CD4-positive, alpha-beta T cell (primary cell): ENCODE measurements at regions not wholly inside any gene's neighbourhood (a gene's known extent, or its start where the extent isn't known, plus 50 kb on each side); places are given as distances from the start of the nearest gene placed in this dataset.

Source experiments
- ATAC-seq: fragments of 200-7000 bp; cut with Tn5 transposase; one replicate; pipeline ENCODE4 v1.10.0; 2022; ENCODE audit warnings: mild to moderate bottlenecking; ENCODE audit not compliant: poor library complexity
- CTCF ChIA-PET: fragments of 350-600 bp; sonication (Branson Sonifier 250); formaldehyde crosslinking; loops from one replicate; lab custom pipeline; 2021; ENCODE audit warnings: antibody characterized with exemption, inconsistent platforms; lab: Charles Lee
- POLR2A ChIA-PET: fragments of 350-600 bp; sonication (Branson Sonifier 250); formaldehyde crosslinking; loops from one replicate; lab custom pipeline; 2021; ENCODE audit warnings: antibody characterized with exemption, inconsistent platforms; lab: Charles Lee
- DNase-seq, 14 experiments: peaks; one replicate each; pipeline ENCODE4 v3.0.0-alpha.2; 2013 to 2020; ENCODE audit warnings: mixed read lengths in 2 of 14
- H3K27ac ChIP-seq, 2 donors: one replicate each; pipeline versions ENCODE4 v1.5.1 to v1.7.0; 2013; ENCODE audit warnings: low read length in 2 of 2, low read depth in 1 of 2, mild to moderate bottlenecking in 1 of 2
- H3K27me3 ChIP-seq, 2 experiments: 1 replicate in 1 of 2; 2 replicates in 1 of 2; pipeline versions ENCODE4 v1.6.1 to v1.7.0; 2013; ENCODE audit warnings: low read length in 2 of 2, control low read depth in 1 of 2, mild to moderate bottlenecking in 1 of 2, moderate library complexity in 1 of 2; ENCODE audit not compliant: insufficient read depth in 2 of 2, control insufficient read depth in 1 of 2
- H3K36me3 ChIP-seq: one replicate; pipeline ENCODE4 v1.6.1; 2013; ENCODE audit warnings: low read length, control low read depth; ENCODE audit not compliant: insufficient read depth
- H3K4me1 ChIP-seq: one replicate; pipeline ENCODE4 v1.6.1; 2013; ENCODE audit warnings: low read length, control low read depth; ENCODE audit not compliant: insufficient read depth
- H3K4me3 ChIP-seq: one replicate; pipeline ENCODE4 v1.5.1; 2013; ENCODE audit warnings: mild to moderate bottlenecking, low read length, moderate library complexity
- H3K9me3 ChIP-seq, 2 experiments: 1 replicate in 1 of 2; 2 replicates in 1 of 2; pipeline versions ENCODE4 v1.6.1 to v1.7.0; 2013; ENCODE audit warnings: low read length in 2 of 2, mild to moderate bottlenecking in 2 of 2, control low read depth in 1 of 2, moderate library complexity in 1 of 2; ENCODE audit not compliant: control insufficient read depth in 1 of 2, insufficient read depth in 1 of 2
- H3K27ac Mint-ChIP-seq: one replicate; pipeline ENCODE4 v1.8.0; 2020; ENCODE audit warnings: mixed read lengths
- H3K27me3 Mint-ChIP-seq: one replicate; pipeline ENCODE4 v1.8.0; 2021; ENCODE audit warnings: mixed read lengths
- H3K36me3 Mint-ChIP-seq: one replicate; pipeline ENCODE4 v1.8.0; 2021; ENCODE audit warnings: low read depth, mixed read lengths
- H3K4me1 Mint-ChIP-seq: one replicate; pipeline ENCODE4 v1.8.0; 2021; ENCODE audit warnings: low read depth, mixed read lengths
- H3K4me3 Mint-ChIP-seq: one replicate; pipeline ENCODE4 v1.8.0; 2020; ENCODE audit warnings: mild to moderate bottlenecking, mixed read lengths
- H3K9me3 Mint-ChIP-seq: one replicate; pipeline ENCODE4 v1.8.0; 2020; ENCODE audit warnings: mixed read lengths
- intact Hi-C, 2 experiments: fragments of 100-400 bp; cut with DNase I in 1 of 2; cut with micrococcal nuclease in 1 of 2; formaldehyde crosslinking; loops; one replicate each; pipeline versions ENCODE4 v1.15.1 to v1.9.0; 2023 to 2025; cut with DNase I, micrococcal nuclease
- TF ChIP-seq, protein P1 (sequence below): fragments of 200-600 bp; IDR thresholded peaks from one replicate; pipeline ENCODE4 v1.8.0; 2022; ENCODE audit warnings: antibody characterized with exemption, mild to moderate bottlenecking

DNA sequence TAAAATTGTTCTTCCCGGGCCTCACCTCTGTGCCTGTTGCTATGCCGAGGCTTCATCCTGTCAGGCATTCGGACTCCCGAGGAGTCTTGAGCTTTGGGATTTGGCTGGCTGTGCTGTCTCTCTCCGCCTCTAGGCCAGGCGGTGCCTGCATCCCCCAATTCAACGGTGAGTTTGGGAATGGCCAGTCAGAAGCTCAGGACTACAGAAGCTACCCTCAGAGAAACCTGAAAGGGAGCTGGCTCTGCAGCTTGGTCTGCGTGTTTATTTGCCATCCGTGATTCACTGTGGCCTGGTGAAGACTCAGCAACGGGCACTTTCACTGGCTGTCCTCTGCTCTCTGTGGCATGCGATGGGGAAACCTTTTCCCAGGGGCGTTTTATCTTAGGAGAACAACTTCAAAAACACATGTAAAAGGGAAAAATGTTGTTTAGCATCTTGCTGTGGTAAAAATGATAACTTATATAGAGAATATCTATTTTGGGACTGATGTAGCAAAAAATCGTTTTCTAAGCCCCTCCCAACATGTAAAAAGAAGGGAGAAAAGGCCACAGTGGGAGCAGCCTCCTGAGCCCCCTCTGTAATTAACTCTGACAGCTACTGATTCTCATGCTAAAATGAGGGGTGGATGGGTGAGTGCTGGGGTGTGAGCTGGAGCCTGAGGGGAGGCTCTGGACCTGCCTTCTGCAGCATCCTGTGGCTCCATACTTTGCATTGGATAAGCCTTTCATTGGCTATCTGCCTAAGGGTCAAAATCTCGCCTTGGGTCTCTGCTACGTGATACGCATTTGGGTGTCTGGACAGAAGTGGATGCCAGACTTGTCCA, 103.4 kb upstream of the KLHL25 start:
- H3K27me3 ChIP-seq, result peaks cover 11 to 14% of the 10 kb centered on the region in 2 experiments
- H3K27ac ChIP-seq, result no peak overlapping the region
- no peaks in the 10 kb centered on the region for H3K9me3 ChIP-seq
- no peak overlapping the region for H3K4me3 Mint-ChIP-seq
- ATAC-seq (no peak), DNase-seq (no peak)
- no peaks in the 10 kb centered on the region for H3K36me3 Mint-ChIP-seq
- POLR2A ChIA-PET, result no interaction called here
- H3K4me1 ChIP-seq, result no peaks in the 10 kb centered on the region
- H3K27ac Mint-ChIP-seq, result no peak overlapping the region
- CTCF ChIA-PET, result no interaction called here
- H3K4me3 ChIP-seq, result no peak overlapping the region
- H3K4me1 Mint-ChIP-seq, result peaks cover 4% of the 10 kb centered on the region
- intact Hi-C loops, result no loop called here
- TF ChIP-seq, protein P1, sequence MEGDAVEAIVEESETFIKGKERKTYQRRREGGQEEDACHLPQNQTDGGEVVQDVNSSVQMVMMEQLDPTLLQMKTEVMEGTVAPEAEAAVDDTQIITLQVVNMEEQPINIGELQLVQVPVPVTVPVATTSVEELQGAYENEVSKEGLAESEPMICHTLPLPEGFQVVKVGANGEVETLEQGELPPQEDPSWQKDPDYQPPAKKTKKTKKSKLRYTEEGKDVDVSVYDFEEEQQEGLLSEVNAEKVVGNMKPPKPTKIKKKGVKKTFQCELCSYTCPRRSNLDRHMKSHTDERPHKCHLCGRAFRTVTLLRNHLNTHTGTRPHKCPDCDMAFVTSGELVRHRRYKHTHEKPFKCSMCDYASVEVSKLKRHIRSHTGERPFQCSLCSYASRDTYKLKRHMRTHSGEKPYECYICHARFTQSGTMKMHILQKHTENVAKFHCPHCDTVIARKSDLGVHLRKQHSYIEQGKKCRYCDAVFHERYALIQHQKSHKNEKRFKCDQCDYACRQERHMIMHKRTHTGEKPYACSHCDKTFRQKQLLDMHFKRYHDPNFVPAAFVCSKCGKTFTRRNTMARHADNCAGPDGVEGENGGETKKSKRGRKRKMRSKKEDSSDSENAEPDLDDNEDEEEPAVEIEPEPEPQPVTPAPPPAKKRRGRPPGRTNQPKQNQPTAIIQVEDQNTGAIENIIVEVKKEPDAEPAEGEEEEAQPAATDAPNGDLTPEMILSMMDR, result no peak
- no peaks in the 10 kb centered on the region for H3K36me3 ChIP-seq
- H3K27me3 Mint-ChIP-seq, result peaks cover 44% of the 10 kb centered on the region
- no peaks in the 10 kb centered on the region for H3K9me3 Mint-ChIP-seq

DNA sequence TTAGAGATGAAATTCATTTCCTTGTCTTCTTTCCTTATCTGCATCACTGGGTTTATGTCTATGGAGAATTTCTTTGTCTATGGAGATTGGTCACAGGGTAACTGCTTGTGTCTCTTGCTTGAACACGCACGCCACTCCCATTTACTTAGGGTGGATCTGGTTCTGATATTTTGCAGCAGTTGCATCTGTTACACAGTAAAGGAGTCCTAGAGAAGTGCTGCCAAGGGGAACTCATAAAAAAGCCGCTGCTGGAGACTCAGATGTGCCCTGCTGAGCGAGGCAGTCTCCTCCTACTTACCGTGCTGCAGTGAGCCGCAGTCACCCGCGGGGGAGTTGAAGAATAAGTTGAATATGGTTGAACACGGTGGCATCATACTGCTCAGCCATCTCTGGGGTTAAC, 105.2 kb upstream of the KLHL25 start:
- intact Hi-C loops, result no loop called here
- CTCF ChIA-PET, result no interaction called here
- H3K27me3 Mint-ChIP-seq, result peaks cover 37% of the 10 kb centered on the region

DNA sequence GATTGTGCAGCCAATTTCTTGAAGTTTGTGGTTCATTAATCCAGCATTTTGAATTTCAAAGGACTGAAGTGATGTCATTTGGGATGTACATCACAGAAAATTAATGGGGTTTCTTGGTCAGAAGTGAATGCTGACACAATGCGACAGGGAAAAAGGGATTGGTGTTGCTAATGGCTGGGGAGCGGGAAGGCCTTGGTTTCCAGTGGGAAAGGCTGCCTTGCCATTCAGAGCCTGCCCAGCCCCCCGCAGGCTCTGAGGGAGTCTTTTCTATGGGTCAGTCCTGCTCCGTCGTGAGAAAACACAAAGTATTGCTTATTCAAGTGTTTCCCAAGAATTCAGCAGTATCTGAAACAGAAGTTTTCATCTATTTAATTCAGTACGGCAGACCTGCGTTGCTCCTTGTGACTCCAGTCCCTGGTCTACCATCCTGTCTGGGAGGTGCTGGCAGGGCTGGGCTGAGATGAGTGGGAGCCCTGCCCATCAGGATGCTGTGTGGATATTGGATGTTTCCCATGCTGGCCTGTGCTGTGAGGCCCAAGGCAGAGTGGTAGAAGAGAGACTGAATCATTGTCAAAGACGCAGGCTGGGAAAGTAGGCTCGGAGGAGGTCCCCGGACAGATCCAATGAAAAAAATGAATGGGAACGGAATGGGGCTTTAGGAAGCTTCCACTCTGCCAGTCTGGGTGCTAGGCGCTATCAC, 111.2 kb upstream of the KLHL25 start:
- H3K4me1 Mint-ChIP-seq, result peaks cover 4% of the 10 kb centered on the region

More for the DNA sequence above, 105.2 kb upstream of the KLHL25 start:
- DNase-seq (no peak), ATAC-seq (no peak)
- H3K27ac ChIP-seq, result no peak overlapping the region
- H3K4me1 ChIP-seq, result no peaks in the 10 kb centered on the region
- Mint-ChIP-seq H3K4me1 (peaks cover 4% of the 10 kb centered on the region), H3K27ac (no peak overlapping the region), H3K9me3 (no peaks in the 10 kb centered on the region), H3K4me3 (no peak overlapping the region), H3K36me3 (no peaks in the 10 kb centered on the region)
- no peaks in the 10 kb centered on the region for H3K9me3 ChIP-seq
- peaks cover 7% of the 10 kb centered on the region in 2 experiments for H3K27me3 ChIP-seq
- no peak overlapping the region for H3K4me3 ChIP-seq
- POLR2A ChIA-PET, result no interaction called here
- TF ChIP-seq, protein P1, result no peak
- no peaks in the 10 kb centered on the region for H3K36me3 ChIP-seq

More for the DNA sequence above, 111.2 kb upstream of the KLHL25 start:
- Histone ChIP-seq H3K36me3 (no peaks in the 10 kb centered on the region), H3K27me3 (peaks cover 0 to 11% of the 10 kb centered on the region in 2 experiments), H3K4me1 (no peaks in the 10 kb centered on the region), H3K9me3 (no peaks in the 10 kb centered on the region), H3K27ac (no peak overlapping the region), H3K4me3 (no peak overlapping the region)
- intact Hi-C loops, result no loop called here
- Mint-ChIP-seq H3K9me3 (no peaks in the 10 kb centered on the region), H3K27ac (no peak overlapping the region), H3K4me3 (no peak overlapping the region), H3K36me3 (no peaks in the 10 kb centered on the region), H3K27me3 (peaks cover 27% of the 10 kb centered on the region)
- TF ChIP-seq, protein P1, result no peak
- ChIA-PET POLR2A (no interaction called here), CTCF (no interaction called here)
- no peak for ATAC-seq
- DNase-seq, result no peak
